ENCODE measurements at regions not wholly inside any gene's neighbourhood (a gene's known extent, or its start where the extent isn't known, plus 50 kb on each side); places are given as distances from the start of the nearest gene placed in this dataset.

DNA sequence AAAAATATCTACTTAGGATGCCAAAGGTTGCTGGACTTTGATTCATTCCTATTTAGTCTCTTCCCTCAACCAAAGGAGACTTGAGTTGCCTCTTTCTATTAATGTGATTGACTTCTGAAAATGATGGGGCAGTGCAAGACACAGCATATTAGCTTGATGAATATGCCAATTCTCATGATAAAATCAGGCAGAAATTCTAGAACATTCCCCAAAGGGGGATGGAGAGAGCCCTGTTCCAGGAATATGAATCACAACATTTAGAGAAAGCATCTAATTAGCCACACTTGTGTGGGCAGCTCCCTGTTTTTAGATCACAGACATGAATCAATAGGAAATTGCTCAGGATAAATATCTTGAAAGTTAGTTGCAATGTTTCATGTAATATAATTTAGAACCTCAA lies 584.0 kb upstream of the CDH8 start:
- Histone ChIP-seq H3K14ac (ENCODE audit: insufficient read depth, low read length) (no peak overlapping the region), H3K27ac (ENCODE audit: insufficient read length, low read depth, low read length) (no peak overlapping the region), H3K9me3 (ENCODE audit: control insufficient read depth, low read depth, low read length) (no peaks in the 10 kb centered on the region), H2AK5ac (ENCODE audit: insufficient read length, low read length) (no peak overlapping the region), H2BK15ac (ENCODE audit: low read depth, low read length) (no peak overlapping the region), H3K23me2 (ENCODE audit: insufficient read length, low read depth, low read length, poor library complexity, severe bottlenecking) (no peaks in the 10 kb centered on the region), H2AFZ (ENCODE audit: low read length) (no peak overlapping the region), H4K8ac (replicated peaks; ENCODE audit: insufficient read length, low read depth, low read length) (no peak overlapping the region), H2BK12ac (ENCODE audit: insufficient read length, low read depth, low read length) (no peak overlapping the region), H3K4me2 (ENCODE audit: insufficient read depth, insufficient read length, low read length) (no peak overlapping the region), H4K20me1 (ENCODE audit: control insufficient read depth, insufficient read depth, insufficient read length) (no peaks in the 10 kb centered on the region), H4K91ac (ENCODE audit: insufficient read length, low read depth, low read length) (no peak overlapping the region), H3K79me2 (ENCODE audit: insufficient read depth, low read length) (no peaks in the 10 kb centered on the region), H3K79me1 (ENCODE audit: insufficient read depth, low read depth, low read length, poor library complexity, severe bottlenecking) (no peaks in the 10 kb centered on the region), H2BK5ac (ENCODE audit: insufficient read length, low read length) (no peak overlapping the region), H3K27me3 (ENCODE audit: insufficient read depth, low read length) (no peaks in the 10 kb centered on the region), H2BK20ac (ENCODE audit: low read depth, low read length, poor library complexity, severe bottlenecking) (no peak overlapping the region), H3T11ph (ENCODE audit: low read length) (no peak overlapping the region), H3K23ac (ENCODE audit: insufficient read length, low read depth, low read length) (no peak overlapping the region), H3K4ac (ENCODE audit: low read depth, low read length) (no peak overlapping the region), H2BK120ac (ENCODE audit: low read depth, low read length, poor library complexity, severe bottlenecking) (no peak overlapping the region), H3K9ac (ENCODE audit: extremely low read depth, insufficient read length, low read length) (no peak overlapping the region), H3K4me1 (ENCODE audit: insufficient read depth, low read length) (no peaks in the 10 kb centered on the region), H4K5ac (ENCODE audit: insufficient read length, low read depth, low read length) (no peak overlapping the region), H3K18ac (ENCODE audit: insufficient read length, low read depth, low read length) (no peak overlapping the region), H3K56ac (ENCODE audit: insufficient read length, low read depth, low read length) (no peak overlapping the region)
- H3K27ac Mint-ChIP-seq = no peak overlapping the region
- no peak overlapping the region for H3K4me3 Mint-ChIP-seq
- H3K27me3 Mint-ChIP-seq (ENCODE audit: low read depth) = no peaks in the 10 kb centered on the region
- no peaks in the 10 kb centered on the region; a peak in 2 of 5 replicates for H3K9me3 Mint-ChIP-seq
- H3K4me1 Mint-ChIP-seq = peaks cover 0 to under 1% of the 10 kb centered on the region in 2 experiments; a peak in 1 of 4 replicates
- no peak for TF ChIP-seq CTCF (conservative IDR thresholded peaks at IDR 0.05)
- no peaks in the 10 kb centered on the region; a peak in 1 of 7 replicates for H3K36me3 Mint-ChIP-seq (ENCODE audit: insufficient read depth in 1 of 3, low read depth in 3 of 3)
- no peak for DNase-seq

Data from H9 (cell line).